ENCODE measurements at regions not wholly inside any gene's neighbourhood (a gene's known extent, or its start where the extent isn't known, plus 50 kb on each side); places are given as distances from the start of the nearest gene placed in this dataset.

DNA sequence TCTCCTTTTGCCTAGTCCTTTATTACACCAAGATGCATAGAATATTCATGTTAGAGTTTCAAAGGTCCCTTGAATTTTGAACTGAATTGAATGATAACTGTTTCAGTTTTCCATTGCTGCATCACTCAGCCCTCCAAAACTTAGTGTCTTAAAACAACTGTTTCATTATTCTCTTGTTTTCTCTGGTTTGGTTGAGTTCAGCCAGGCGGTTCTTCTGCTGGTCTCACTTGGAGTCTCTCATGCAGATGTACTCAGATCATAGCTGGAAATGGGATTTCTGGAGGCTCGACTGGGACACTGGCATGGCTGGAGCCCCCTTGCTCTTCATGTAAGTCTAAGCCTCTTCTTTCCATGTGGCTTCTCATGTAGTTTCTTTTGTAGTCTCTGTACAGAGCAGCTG, 107.2 kb upstream of the MKI67 start:
- no peaks in the 10 kb centered on the region for H3K27me3 ChIP-seq (ENCODE audit: low read length)
- peaks cover 4% of the 10 kb centered on the region; the same call in 1 of the 2 replicates for H3K4me1 ChIP-seq (ENCODE audit: low read length)
- DNase-seq = no peak
- H3K79me2 ChIP-seq (ENCODE audit: low read length) = no peaks in the 10 kb centered on the region
- no peak overlapping the region for H3K4me3 ChIP-seq (ENCODE audit: low read length)
- peaks cover 5% of the 10 kb centered on the region; the same call in 1 of the 2 replicates for H3K9me3 ChIP-seq (ENCODE audit: low read length)
- H2AFZ ChIP-seq (ENCODE audit: low read length) = no peak overlapping the region
- no peaks in the 10 kb centered on the region for H3K9me2 ChIP-seq (replicated peaks; ENCODE audit: insufficient read depth, low read length)
- H3K4me2 ChIP-seq (ENCODE audit: low read depth, low read length, poor library complexity, severe bottlenecking) = no peak overlapping the region
- H4K20me1 ChIP-seq (ENCODE audit: insufficient read depth, low read depth, low read length) = no peaks in the 10 kb centered on the region
- no peak overlapping the region for H3K27ac ChIP-seq (ENCODE audit: low read length)
- no peaks in the 10 kb centered on the region for H3K36me3 ChIP-seq (ENCODE audit: insufficient read depth, low read length)
- H3K9ac ChIP-seq (ENCODE audit: low read length) = no peak overlapping the region

GRCh38 chr10:128237710-128238109, 111.5 kb upstream of the MKI67 start:
- Histone ChIP-seq H3K4me3 (ENCODE audit: low read length) (no peak overlapping the region), H3K9me2 (replicated peaks; ENCODE audit: insufficient read depth, low read length) (no peaks in the 10 kb centered on the region), H3K27ac (ENCODE audit: low read length) (no peak overlapping the region), H3K4me1 (ENCODE audit: low read length) (no peaks in the 10 kb centered on the region), H2AFZ (ENCODE audit: low read length) (no peak overlapping the region), H3K27me3 (ENCODE audit: low read length) (no peaks in the 10 kb centered on the region), H3K36me3 (ENCODE audit: insufficient read depth, low read length) (no peaks in the 10 kb centered on the region), H3K9ac (ENCODE audit: low read length) (no peak overlapping the region), H3K4me2 (ENCODE audit: low read depth, low read length, poor library complexity, severe bottlenecking) (no peak overlapping the region), H4K20me1 (ENCODE audit: insufficient read depth, low read depth, low read length) (no peaks in the 10 kb centered on the region), H3K79me2 (ENCODE audit: low read length) (no peaks in the 10 kb centered on the region), H3K9me3 (ENCODE audit: low read length) (peaks cover 5% of the 10 kb centered on the region; the same call in 1 of the 2 replicates)
- DNase-seq = no peak

DNA sequence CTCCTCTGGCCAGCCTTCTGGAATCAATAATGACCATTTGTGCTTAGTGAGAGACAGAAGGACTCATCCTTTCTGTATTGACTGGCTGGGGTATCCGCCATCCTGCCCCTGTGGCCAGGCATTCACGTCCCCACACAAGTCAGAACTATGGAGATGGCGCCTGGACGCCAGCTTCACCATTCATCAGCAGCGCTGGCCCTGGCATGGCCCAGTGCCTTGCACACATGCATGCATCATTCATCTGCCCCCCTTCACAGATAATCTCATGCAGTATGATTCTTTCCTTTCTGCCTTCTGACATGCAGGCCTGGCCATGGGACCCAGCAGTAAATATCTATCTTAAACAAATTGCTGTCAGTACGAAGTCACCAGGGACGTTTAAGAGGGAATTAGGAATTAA, 114.8 kb upstream of the MKI67 start:
- DNase-seq = no peak
- H3K9me2 ChIP-seq (replicated peaks; ENCODE audit: insufficient read depth, low read length) = no peaks in the 10 kb centered on the region
- H3K4me3 ChIP-seq (ENCODE audit: low read length) = no peak overlapping the region
- no peaks in the 10 kb centered on the region for H3K27me3 ChIP-seq (ENCODE audit: low read length)
- no peaks in the 10 kb centered on the region for H3K4me1 ChIP-seq (ENCODE audit: low read length)
- no peak overlapping the region for H2AFZ ChIP-seq (ENCODE audit: low read length)
- no peak overlapping the region for H3K4me2 ChIP-seq (ENCODE audit: low read depth, low read length, poor library complexity, severe bottlenecking)
- no peaks in the 10 kb centered on the region for H3K36me3 ChIP-seq (ENCODE audit: insufficient read depth, low read length)
- H3K79me2 ChIP-seq (ENCODE audit: low read length) = no peaks in the 10 kb centered on the region
- H4K20me1 ChIP-seq (ENCODE audit: insufficient read depth, low read depth, low read length) = no peaks in the 10 kb centered on the region
- no peak overlapping the region for H3K27ac ChIP-seq (ENCODE audit: low read length)
- no peak overlapping the region for H3K9ac ChIP-seq (ENCODE audit: low read length)
- H3K9me3 ChIP-seq (ENCODE audit: low read length) = no peaks in the 10 kb centered on the region

DNA sequence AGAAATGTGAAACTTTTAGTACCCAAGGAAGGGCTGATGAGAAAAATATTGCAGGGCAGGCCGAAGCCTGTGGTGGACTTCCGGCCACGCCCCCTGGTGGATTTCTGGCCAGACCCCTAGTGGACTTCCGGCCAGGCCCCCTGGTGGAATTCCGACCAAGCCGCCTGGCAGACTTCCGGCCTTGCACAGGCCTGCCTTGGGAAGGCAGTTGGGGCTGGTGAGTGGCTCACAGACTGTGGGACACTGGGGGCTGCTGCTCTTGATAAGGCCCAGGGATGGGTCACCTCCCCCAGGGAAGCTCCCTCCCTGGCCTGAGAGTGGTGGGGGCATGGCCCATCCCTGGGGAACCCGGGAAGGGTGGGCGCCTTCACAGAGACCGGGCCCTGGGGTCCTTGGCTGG, 116.4 kb upstream of the MKI67 start:
- H3K27me3 ChIP-seq (ENCODE audit: low read length) = no peaks in the 10 kb centered on the region

GRCh38 chr10:128245026-128245425, 118.8 kb upstream of the MKI67 start:
- Histone ChIP-seq H3K27me3 (ENCODE audit: low read length) (no peaks in the 10 kb centered on the region), H3K36me3 (ENCODE audit: insufficient read depth, low read length) (no peaks in the 10 kb centered on the region), H3K27ac (ENCODE audit: low read length) (no peak overlapping the region), H3K79me2 (ENCODE audit: low read length) (no peaks in the 10 kb centered on the region), H3K9me3 (ENCODE audit: low read length) (no peaks in the 10 kb centered on the region), H4K20me1 (ENCODE audit: insufficient read depth, low read depth, low read length) (no peaks in the 10 kb centered on the region), H3K9ac (ENCODE audit: low read length) (no peak overlapping the region), H3K4me1 (ENCODE audit: low read length) (no peaks in the 10 kb centered on the region), H3K4me2 (ENCODE audit: low read depth, low read length, poor library complexity, severe bottlenecking) (no peak overlapping the region), H2AFZ (ENCODE audit: low read length) (no peak overlapping the region), H3K9me2 (replicated peaks; ENCODE audit: insufficient read depth, low read length) (no peaks in the 10 kb centered on the region), H3K4me3 (ENCODE audit: low read length) (no peak overlapping the region)
- DNase-seq = no peak

More for the DNA sequence above, 116.4 kb upstream of the MKI67 start:
- Histone ChIP-seq H3K36me3 (ENCODE audit: insufficient read depth, low read length) (no peaks in the 10 kb centered on the region), H3K27ac (ENCODE audit: low read length) (no peak overlapping the region), H3K9me2 (replicated peaks; ENCODE audit: insufficient read depth, low read length) (no peaks in the 10 kb centered on the region), H3K4me2 (ENCODE audit: low read depth, low read length, poor library complexity, severe bottlenecking) (no peak overlapping the region), H3K4me1 (ENCODE audit: low read length) (no peaks in the 10 kb centered on the region), H3K79me2 (ENCODE audit: low read length) (no peaks in the 10 kb centered on the region), H4K20me1 (ENCODE audit: insufficient read depth, low read depth, low read length) (no peaks in the 10 kb centered on the region), H3K9me3 (ENCODE audit: low read length) (no peaks in the 10 kb centered on the region), H3K4me3 (ENCODE audit: low read length) (no peak overlapping the region), H3K9ac (ENCODE audit: low read length) (no peak overlapping the region), H2AFZ (ENCODE audit: low read length) (no peak overlapping the region)
- DNase-seq = no peak

GRCh38 chr10:128247576-128247975, 121.4 kb upstream of the MKI67 start:
- Histone ChIP-seq H3K27ac (ENCODE audit: low read length) (no peak overlapping the region), H2AFZ (ENCODE audit: low read length) (no peak overlapping the region)

GRCh38 chr10:128254476-128254875, 128.3 kb upstream of the MKI67 start:
- Histone ChIP-seq H4K20me1 (ENCODE audit: insufficient read depth, low read depth, low read length) (no peaks in the 10 kb centered on the region), H3K9me3 (ENCODE audit: low read length) (no peaks in the 10 kb centered on the region), H3K27ac (ENCODE audit: low read length) (no peak overlapping the region), H3K4me2 (ENCODE audit: low read depth, low read length, poor library complexity, severe bottlenecking) (no peak overlapping the region), H2AFZ (ENCODE audit: low read length) (no peak overlapping the region), H3K79me2 (ENCODE audit: low read length) (no peaks in the 10 kb centered on the region), H3K27me3 (ENCODE audit: low read length) (no peaks in the 10 kb centered on the region), H3K9ac (ENCODE audit: low read length) (no peak overlapping the region), H3K4me3 (ENCODE audit: low read length) (no peak overlapping the region), H3K9me2 (replicated peaks; ENCODE audit: insufficient read depth, low read length) (no peaks in the 10 kb centered on the region), H3K36me3 (ENCODE audit: insufficient read depth, low read length) (no peaks in the 10 kb centered on the region), H3K4me1 (ENCODE audit: low read length) (no peaks in the 10 kb centered on the region)
- no peak for DNase-seq

More at GRCh38 chr10:128247576-128247975, 121.4 kb upstream of the MKI67 start:
- no peak overlapping the region for H3K4me2 ChIP-seq (ENCODE audit: low read depth, low read length, poor library complexity, severe bottlenecking)
- H3K27me3 ChIP-seq (ENCODE audit: low read length) = no peaks in the 10 kb centered on the region
- H3K9me2 ChIP-seq (replicated peaks; ENCODE audit: insufficient read depth, low read length) = no peaks in the 10 kb centered on the region
- no peak overlapping the region for H3K9ac ChIP-seq (ENCODE audit: low read length)
- DNase-seq = no peak
- H3K4me1 ChIP-seq (ENCODE audit: low read length) = no peaks in the 10 kb centered on the region
- H3K79me2 ChIP-seq (ENCODE audit: low read length) = no peaks in the 10 kb centered on the region
- no peaks in the 10 kb centered on the region for H4K20me1 ChIP-seq (ENCODE audit: insufficient read depth, low read depth, low read length)
- H3K36me3 ChIP-seq (ENCODE audit: insufficient read depth, low read length) = no peaks in the 10 kb centered on the region
- H3K4me3 ChIP-seq (ENCODE audit: low read length) = no peak overlapping the region
- no peaks in the 10 kb centered on the region for H3K9me3 ChIP-seq (ENCODE audit: low read length)

GRCh38 chr10:128257428-128257827, 131.2 kb upstream of the MKI67 start:
- no peak overlapping the region for H3K9ac ChIP-seq (ENCODE audit: low read length)
- no peak overlapping the region for H2AFZ ChIP-seq (ENCODE audit: low read length)
- H3K9me2 ChIP-seq (replicated peaks; ENCODE audit: insufficient read depth, low read length) = no peaks in the 10 kb centered on the region
- no peaks in the 10 kb centered on the region for H3K9me3 ChIP-seq (ENCODE audit: low read length)
- H3K79me2 ChIP-seq (ENCODE audit: low read length) = no peaks in the 10 kb centered on the region
- no peak for DNase-seq
- no peaks in the 10 kb centered on the region for H3K27me3 ChIP-seq (ENCODE audit: low read length)
- H3K36me3 ChIP-seq (ENCODE audit: insufficient read depth, low read length) = no peaks in the 10 kb centered on the region
- H3K4me1 ChIP-seq (ENCODE audit: low read length) = no peaks in the 10 kb centered on the region
- no peaks in the 10 kb centered on the region for H4K20me1 ChIP-seq (ENCODE audit: insufficient read depth, low read depth, low read length)
- H3K27ac ChIP-seq (ENCODE audit: low read length) = no peak overlapping the region
- no peak overlapping the region for H3K4me2 ChIP-seq (ENCODE audit: low read depth, low read length, poor library complexity, severe bottlenecking)
- no peak overlapping the region for H3K4me3 ChIP-seq (ENCODE audit: low read length)

DNA sequence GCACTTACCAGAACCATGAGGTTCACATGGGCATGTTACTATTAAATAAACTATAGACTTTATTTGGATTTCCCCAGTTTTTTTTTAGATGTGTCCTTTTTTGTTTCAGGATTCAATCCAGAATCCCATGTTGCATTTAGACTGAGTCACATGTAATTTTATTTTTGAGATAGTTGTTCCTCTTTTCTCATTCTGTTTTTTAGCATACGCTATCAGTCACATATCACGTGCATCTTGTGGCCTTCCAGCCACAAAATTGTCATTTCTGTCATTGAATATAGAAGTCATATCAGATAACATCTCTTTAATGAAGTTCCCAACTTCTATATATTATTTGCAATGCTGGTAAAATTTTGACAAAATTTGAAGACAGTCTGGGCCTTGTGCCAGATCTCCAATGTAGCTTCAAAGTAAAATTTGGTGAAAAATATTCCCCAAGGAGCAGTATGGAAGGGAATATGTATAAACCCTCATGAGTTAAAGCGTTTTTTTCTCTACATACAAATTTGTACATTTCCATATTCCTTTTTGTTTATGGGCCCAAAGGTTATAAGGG, 132.3 kb upstream of the MKI67 start:
- Histone ChIP-seq H2AFZ (ENCODE audit: low read length) (no peak overlapping the region), H3K9me3 (ENCODE audit: low read length) (no peaks in the 10 kb centered on the region), H3K4me2 (ENCODE audit: low read depth, low read length, poor library complexity, severe bottlenecking) (no peak overlapping the region), H3K9me2 (replicated peaks; ENCODE audit: insufficient read depth, low read length) (no peaks in the 10 kb centered on the region), H3K9ac (ENCODE audit: low read length) (no peak overlapping the region), H3K36me3 (ENCODE audit: insufficient read depth, low read length) (no peaks in the 10 kb centered on the region), H3K27ac (ENCODE audit: low read length) (no peak overlapping the region), H3K4me3 (ENCODE audit: low read length) (no peak overlapping the region), H3K27me3 (ENCODE audit: low read length) (no peaks in the 10 kb centered on the region), H4K20me1 (ENCODE audit: insufficient read depth, low read depth, low read length) (no peaks in the 10 kb centered on the region), H3K79me2 (ENCODE audit: low read length) (no peaks in the 10 kb centered on the region), H3K4me1 (ENCODE audit: low read length) (no peaks in the 10 kb centered on the region)
- no peak for DNase-seq
